ENCODE measurements at regions not wholly inside any gene's neighbourhood (a gene's known extent, or its start where the extent isn't known, plus 50 kb on each side); places are given as distances from the start of the nearest gene placed in this dataset.
A peak's percentile ranks its signal among the peaks of the same experiment; 100 is the strongest.

DNA sequence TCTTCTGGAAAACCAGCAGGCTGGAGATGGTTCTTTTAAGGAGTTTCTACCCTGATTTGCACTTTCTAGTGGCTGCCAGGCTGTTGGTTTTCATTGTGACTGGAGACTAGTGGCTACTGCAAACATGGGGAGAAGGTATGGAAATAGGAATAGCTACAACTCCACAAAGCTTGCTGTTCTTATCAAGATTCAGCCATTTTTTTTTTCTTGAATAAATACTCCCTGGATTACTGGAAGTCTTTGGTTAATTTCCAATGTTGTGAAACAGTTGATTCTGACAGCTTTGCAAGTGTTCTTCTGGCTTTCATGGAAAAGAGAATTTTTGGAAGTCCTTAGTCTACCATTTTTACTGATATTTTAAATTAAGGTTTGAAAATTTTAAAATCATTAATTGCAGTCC is 277.7 kb downstream of the HS3ST3A1 start:
- Histone ChIP-seq H3K4me3 (ENCODE audit: low read length) (no peak overlapping the region), H3K36me3 (ENCODE audit: insufficient read depth, low read depth, low read length) (no peaks in the 10 kb centered on the region), H3K4me1 (ENCODE audit: insufficient read depth, low read length) (no peaks in the 10 kb centered on the region), H3K27ac (ENCODE audit: low read length) (no peak overlapping the region), H3K9me3 (ENCODE audit: insufficient read depth, low read depth, low read length) (no peaks in the 10 kb centered on the region), H3K27me3 (ENCODE audit: insufficient read depth, low read length) (no peaks in the 10 kb centered on the region), H3K9ac (ENCODE audit: low read depth, low read length) (no peak overlapping the region)

DNA sequence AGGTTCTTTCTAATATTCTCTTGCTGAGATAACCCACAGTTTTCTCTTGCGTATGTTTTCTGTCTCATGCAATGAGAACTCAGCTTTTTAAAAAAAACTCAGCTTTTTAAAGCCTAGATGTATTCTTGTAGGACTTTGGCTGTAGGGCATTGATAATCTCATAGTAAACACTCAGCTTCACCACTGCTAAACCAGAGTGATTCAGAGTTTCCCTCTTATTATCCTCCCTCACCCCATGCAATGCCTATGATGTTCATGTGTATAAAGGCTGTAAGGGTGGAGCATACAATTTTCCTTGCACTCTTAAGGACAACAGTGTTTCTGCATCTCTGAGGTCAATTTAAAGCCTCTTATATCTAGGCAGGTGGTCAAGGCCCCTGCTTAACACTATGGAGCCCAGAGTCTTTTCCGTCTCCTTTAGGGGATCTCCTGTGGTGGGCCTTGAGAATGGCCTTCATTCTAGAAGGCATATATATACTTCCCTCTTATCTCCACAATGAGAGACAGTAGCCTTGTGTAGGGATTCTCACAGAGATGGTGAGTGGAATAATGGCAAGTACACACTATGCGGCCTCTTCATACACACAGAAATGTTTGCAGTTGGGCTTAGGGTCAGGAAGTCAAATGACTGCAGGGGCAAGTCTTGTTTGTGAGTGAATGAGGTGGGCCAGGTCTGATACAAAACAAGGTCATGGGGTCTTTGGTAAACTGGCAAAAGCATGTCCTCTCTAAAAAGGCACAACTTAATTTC is 279.6 kb downstream of the HS3ST3A1 start:
- no peaks in the 10 kb centered on the region for H3K4me1 ChIP-seq (ENCODE audit: insufficient read depth, low read length)
- no peaks in the 10 kb centered on the region for H3K27me3 ChIP-seq (ENCODE audit: insufficient read depth, low read length)
- H3K36me3 ChIP-seq (ENCODE audit: insufficient read depth, low read depth, low read length), result no peaks in the 10 kb centered on the region
- H3K4me3 ChIP-seq (ENCODE audit: low read length), result no peak overlapping the region
- H3K9me3 ChIP-seq (ENCODE audit: insufficient read depth, low read depth, low read length), result no peaks in the 10 kb centered on the region
- H3K27ac ChIP-seq (ENCODE audit: low read length), result no peak overlapping the region
- no peak overlapping the region for H3K9ac ChIP-seq (ENCODE audit: low read depth, low read length)

DNA sequence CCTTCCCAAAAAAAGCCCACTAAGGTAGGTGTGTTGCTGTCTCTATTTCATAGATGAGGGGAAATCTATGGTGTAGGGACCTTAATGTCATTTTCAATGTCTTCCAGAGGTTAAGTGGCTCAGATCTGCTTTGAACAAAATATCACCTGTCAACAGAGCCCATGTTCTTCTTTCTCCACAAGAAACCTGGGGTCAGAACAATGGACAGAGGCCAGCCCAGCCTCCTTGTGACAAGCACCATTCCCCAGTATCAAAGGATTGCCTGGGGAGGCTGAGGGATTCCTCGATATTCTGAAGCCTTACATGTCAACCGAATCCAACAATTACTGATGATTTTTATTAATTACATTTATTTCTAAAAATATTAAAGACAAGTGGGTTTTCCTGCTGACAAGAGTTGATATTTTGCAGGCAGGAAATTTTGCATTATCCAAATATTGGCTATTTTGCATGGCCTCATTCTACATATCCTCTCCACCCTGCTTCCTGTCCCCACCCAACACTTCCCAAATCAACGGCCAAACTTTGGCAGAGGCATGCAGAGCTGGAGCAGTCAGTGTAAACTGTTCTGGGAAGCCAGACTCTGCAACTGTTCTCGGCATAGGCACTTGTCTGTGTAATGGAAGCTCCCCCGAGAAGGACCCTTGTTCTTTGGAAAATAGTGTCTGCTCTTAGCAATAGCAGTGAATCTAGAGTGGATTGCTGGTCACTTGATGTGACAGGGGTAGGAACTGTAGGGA is 281.5 kb downstream of the HS3ST3A1 start:
- Histone ChIP-seq H3K36me3 (ENCODE audit: insufficient read depth, low read depth, low read length) (no peaks in the 10 kb centered on the region), H3K27ac (ENCODE audit: low read length) (no peak overlapping the region), H3K9me3 (ENCODE audit: insufficient read depth, low read depth, low read length) (no peaks in the 10 kb centered on the region), H3K27me3 (ENCODE audit: insufficient read depth, low read length) (no peaks in the 10 kb centered on the region), H3K9ac (ENCODE audit: low read depth, low read length) (no peak overlapping the region), H3K4me1 (ENCODE audit: insufficient read depth, low read length) (no peaks in the 10 kb centered on the region), H3K4me3 (ENCODE audit: low read length) (no peak overlapping the region)

DNA sequence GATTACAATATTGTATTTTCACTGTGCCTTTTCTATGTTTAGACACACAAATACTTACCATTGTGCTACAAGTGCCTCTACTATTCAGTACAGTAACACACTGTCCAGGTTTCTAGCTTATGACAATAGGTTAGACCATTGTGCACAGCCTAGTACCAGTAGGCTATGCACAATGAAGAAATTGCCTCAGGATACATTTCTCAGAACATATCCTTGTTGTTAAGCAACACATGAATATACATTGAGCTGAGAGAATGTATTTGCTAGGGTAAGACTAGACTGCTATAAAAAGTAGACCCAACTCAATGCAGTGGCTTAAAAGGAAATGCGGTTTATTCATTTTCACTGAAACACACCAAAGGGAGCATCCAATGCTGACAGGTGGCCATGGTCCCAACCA is 285.1 kb downstream of the HS3ST3A1 start:
- Histone ChIP-seq H3K4me1 (ENCODE audit: insufficient read depth, low read length) (peaks cover 7% of the 10 kb centered on the region; the same call in 1 of the 2 replicates), H3K4me3 (ENCODE audit: low read length) (no peak overlapping the region), H3K27me3 (ENCODE audit: insufficient read depth, low read length) (no peaks in the 10 kb centered on the region), H3K27ac (ENCODE audit: low read length) (no peak overlapping the region), H3K36me3 (ENCODE audit: insufficient read depth, low read depth, low read length) (no peaks in the 10 kb centered on the region), H3K9ac (ENCODE audit: low read depth, low read length) (no peak overlapping the region), H3K9me3 (ENCODE audit: insufficient read depth, low read depth, low read length) (no peaks in the 10 kb centered on the region)

DNA sequence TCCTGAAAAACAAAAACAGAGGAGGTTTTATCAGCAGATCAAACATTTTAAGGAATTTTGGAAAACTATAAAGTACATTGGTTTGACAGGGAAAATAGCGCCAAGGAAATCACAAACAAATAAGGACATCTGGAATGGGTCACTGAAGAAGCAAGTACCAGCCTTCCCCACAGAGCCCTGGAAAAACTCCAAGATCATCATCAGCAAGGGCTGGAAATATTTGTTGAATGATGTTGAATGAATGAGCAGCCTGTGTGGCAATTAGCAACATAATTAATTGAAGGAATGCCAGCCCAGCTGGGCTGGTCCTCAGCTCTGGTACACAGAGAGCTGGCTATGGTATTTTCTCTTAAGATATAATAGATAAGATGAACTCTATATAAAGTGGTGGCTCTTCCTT is 290.4 kb downstream of the HS3ST3A1 start:
- Histone ChIP-seq H3K36me3 (ENCODE audit: insufficient read depth, low read depth, low read length) (no peaks in the 10 kb centered on the region), H3K4me1 (ENCODE audit: insufficient read depth, low read length) (peaks cover 7% of the 10 kb centered on the region; the same call in 1 of the 2 replicates), H3K9ac (ENCODE audit: low read depth, low read length) (no peak overlapping the region), H3K9me3 (ENCODE audit: insufficient read depth, low read depth, low read length) (peaks cover 10% of the 10 kb centered on the region; the same call in 1 of the 2 replicates), H3K27ac (ENCODE audit: low read length) (no peak overlapping the region), H3K4me3 (ENCODE audit: low read length) (no peak overlapping the region), H3K27me3 (ENCODE audit: insufficient read depth, low read length) (no peaks in the 10 kb centered on the region)

DNA sequence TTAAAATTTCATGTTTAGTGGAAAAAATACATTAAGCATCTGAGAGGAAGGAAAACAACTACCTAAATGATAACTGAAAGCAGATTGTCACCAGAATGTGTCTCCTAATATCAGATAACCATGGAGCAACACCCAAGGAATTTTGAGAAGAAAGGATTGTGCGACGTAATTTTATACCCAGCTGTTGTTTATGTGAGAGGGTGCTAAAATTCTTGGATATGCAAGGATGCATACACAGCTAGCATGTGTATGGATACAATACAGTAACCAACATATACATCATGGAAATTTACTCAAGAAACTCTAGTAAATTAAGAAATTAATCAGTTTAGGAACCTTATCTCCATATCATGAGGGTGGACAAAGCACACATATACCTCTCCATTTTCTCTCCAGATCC is 290.9 kb downstream of the HS3ST3A1 start:
- H3K36me3 ChIP-seq (ENCODE audit: insufficient read depth, low read depth, low read length), result no peaks in the 10 kb centered on the region
- H3K27me3 ChIP-seq (ENCODE audit: insufficient read depth, low read length), result no peaks in the 10 kb centered on the region
- H3K4me1 ChIP-seq (ENCODE audit: insufficient read depth, low read length), result peaks cover 7% of the 10 kb centered on the region; the same call in 1 of the 2 replicates
- no peak overlapping the region for H3K9ac ChIP-seq (ENCODE audit: low read depth, low read length)
- no peak overlapping the region for H3K4me3 ChIP-seq (ENCODE audit: low read length)
- H3K27ac ChIP-seq (ENCODE audit: low read length), result no peak overlapping the region
- peaks cover 10% of the 10 kb centered on the region; the same call in 1 of the 2 replicates for H3K9me3 ChIP-seq (ENCODE audit: insufficient read depth, low read depth, low read length)

DNA sequence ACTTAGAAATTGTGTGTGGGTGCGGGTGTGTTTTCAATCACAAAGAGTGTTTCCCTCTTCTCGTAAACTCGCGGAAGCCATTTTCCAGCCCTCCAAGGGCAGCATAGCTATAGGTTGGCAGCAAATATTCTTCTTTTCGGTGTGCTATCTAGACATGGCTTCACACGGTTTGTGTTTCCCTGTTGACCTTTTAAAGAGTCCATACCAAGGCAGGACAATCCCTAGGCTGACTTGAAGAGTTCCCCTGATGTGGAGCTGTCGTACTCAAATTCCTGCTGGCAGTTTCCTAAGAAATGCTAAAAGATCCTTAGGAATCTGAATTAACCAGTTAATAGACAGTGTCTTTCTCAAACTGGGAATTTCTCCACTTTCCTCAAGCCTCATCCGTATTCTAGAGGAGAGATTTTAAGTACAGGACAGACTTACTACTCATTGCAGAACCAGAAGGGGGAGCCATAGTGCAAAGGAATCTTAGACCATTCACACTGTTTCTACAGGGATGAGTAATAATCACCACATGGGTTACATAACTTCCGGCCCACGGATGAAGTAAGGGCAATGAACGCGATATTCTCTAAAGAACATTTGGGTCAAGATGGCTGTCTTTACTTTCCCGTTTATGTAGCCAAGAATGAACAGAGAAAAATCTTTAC is 288.6 kb upstream of the ELAC2 start:
- Histone ChIP-seq H3K4me3 (ENCODE audit: low read length) (no peak overlapping the region), H3K4me1 (ENCODE audit: insufficient read depth, low read length) (no peaks in the 10 kb centered on the region; the same call in 1 of the 2 replicates), H3K9me3 (ENCODE audit: insufficient read depth, low read depth, low read length) (peaks cover 10% of the 10 kb centered on the region; the same call in 1 of the 2 replicates), H3K36me3 (ENCODE audit: insufficient read depth, low read depth, low read length) (no peaks in the 10 kb centered on the region), H3K27me3 (ENCODE audit: insufficient read depth, low read length) (no peaks in the 10 kb centered on the region), H3K9ac (ENCODE audit: low read depth, low read length) (no peak overlapping the region), H3K27ac (ENCODE audit: low read length) (peak overlapping the region; percentile 22)

DNA sequence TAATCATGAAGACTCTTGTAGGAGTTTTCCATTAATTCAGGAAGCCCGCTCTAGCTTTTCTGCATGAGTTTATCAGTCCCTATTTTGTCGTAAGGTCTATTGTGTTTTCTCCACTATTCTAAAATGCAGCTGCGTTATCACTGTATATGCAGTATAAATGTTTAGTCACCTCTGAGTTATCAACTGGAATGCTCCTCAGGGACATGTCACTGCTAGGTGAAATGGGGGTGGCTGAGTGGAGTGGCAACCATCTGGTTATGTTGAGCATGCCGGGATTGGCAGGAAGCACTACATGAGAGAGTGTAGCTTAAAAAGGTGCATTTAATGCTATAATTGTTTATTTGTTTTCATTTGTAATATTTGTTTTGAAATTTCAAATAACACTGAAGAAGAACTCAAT is 285.2 kb upstream of the ELAC2 start:
- Histone ChIP-seq H3K9me3 (ENCODE audit: insufficient read depth, low read depth, low read length) (no peaks in the 10 kb centered on the region), H3K9ac (ENCODE audit: low read depth, low read length) (no peak overlapping the region), H3K4me1 (ENCODE audit: insufficient read depth, low read length) (no peaks in the 10 kb centered on the region; the same call in 1 of the 2 replicates), H3K27ac (ENCODE audit: low read length) (no peak overlapping the region), H3K27me3 (ENCODE audit: insufficient read depth, low read length) (no peaks in the 10 kb centered on the region), H3K4me3 (ENCODE audit: low read length) (no peak overlapping the region), H3K36me3 (ENCODE audit: insufficient read depth, low read depth, low read length) (no peaks in the 10 kb centered on the region)

DNA sequence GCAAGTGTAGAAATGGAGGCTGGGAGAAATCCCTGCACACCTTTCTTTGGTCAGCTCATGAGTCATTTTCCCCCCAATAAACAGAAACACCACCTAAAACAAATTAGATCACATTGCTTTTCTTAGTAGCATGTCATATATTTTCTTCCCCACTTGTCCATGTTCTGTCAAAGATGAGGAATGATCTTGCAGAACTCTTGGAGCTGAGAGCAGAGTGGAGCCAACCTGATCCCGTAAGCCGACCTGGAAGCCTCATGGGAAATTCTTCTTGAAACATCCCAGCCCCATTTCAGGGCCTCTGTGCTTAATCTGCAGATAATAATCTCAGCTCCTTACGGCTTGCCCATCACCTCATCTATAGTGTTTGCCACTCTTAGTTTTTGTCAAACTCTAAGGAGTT is 284.6 kb upstream of the ELAC2 start:
- Histone ChIP-seq H3K27ac (ENCODE audit: low read length) (no peak overlapping the region), H3K9ac (ENCODE audit: low read depth, low read length) (no peak overlapping the region), H3K36me3 (ENCODE audit: insufficient read depth, low read depth, low read length) (no peaks in the 10 kb centered on the region), H3K4me1 (ENCODE audit: insufficient read depth, low read length) (no peaks in the 10 kb centered on the region; the same call in 1 of the 2 replicates), H3K4me3 (ENCODE audit: low read length) (no peak overlapping the region), H3K27me3 (ENCODE audit: insufficient read depth, low read length) (no peaks in the 10 kb centered on the region), H3K9me3 (ENCODE audit: insufficient read depth, low read depth, low read length) (no peaks in the 10 kb centered on the region)

DNA sequence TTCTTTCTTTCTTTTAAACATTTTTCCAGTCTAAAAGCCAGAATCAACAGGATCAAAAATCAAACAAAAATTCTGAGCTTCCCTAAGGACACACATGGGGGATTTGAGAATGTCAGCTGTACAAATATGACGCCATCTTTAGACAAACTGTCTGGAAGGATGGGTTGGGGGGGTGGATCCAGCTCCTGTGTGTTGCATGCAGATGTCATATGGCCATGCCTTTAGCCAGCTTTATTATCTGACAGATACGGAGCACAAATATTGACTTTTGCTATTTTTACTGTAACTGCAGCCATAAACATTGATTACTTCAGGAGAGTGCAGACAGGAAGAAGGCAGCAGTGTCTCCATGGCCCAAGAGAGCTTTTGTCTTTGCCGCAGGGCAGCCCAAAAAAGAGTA is 279.4 kb upstream of the ELAC2 start:
- Histone ChIP-seq H3K9ac (ENCODE audit: low read depth, low read length) (no peak overlapping the region), H3K27ac (ENCODE audit: low read length) (no peak overlapping the region), H3K4me1 (ENCODE audit: insufficient read depth, low read length) (no peaks in the 10 kb centered on the region), H3K36me3 (ENCODE audit: insufficient read depth, low read depth, low read length) (no peaks in the 10 kb centered on the region), H3K9me3 (ENCODE audit: insufficient read depth, low read depth, low read length) (no peaks in the 10 kb centered on the region), H3K4me3 (ENCODE audit: low read length) (no peak overlapping the region), H3K27me3 (ENCODE audit: insufficient read depth, low read length) (no peaks in the 10 kb centered on the region)

DNA sequence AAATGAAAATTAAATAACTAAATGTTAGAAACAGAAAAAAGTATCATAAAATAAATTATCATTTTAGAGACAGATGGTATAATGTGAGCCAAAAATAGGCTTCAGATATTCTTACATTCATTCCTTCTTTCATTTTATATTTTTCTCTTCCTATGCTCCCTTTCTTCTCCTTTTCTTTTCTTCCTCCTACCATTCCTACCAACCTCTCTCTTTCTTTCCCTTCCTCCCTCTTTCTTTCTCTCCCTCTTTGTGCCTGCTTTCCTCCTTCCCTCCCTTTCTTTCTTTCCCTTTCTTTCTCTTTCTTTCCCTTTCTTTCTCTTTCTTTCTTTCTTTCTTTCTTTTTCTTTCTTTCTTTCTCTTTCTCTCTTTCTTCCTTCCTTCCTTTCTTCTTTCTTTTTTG is 275.6 kb upstream of the ELAC2 start:
- Histone ChIP-seq H3K36me3 (ENCODE audit: insufficient read depth, low read depth, low read length) (no peaks in the 10 kb centered on the region), H3K4me1 (ENCODE audit: insufficient read depth, low read length) (no peaks in the 10 kb centered on the region), H3K9me3 (ENCODE audit: insufficient read depth, low read depth, low read length) (no peaks in the 10 kb centered on the region), H3K27ac (ENCODE audit: low read length) (no peak overlapping the region), H3K4me3 (ENCODE audit: low read length) (no peak overlapping the region), H3K27me3 (ENCODE audit: insufficient read depth, low read length) (no peaks in the 10 kb centered on the region), H3K9ac (ENCODE audit: low read depth, low read length) (no peak overlapping the region)

All from iPS-20b (cell line).